ENCODE measurements at regions not wholly inside any gene's neighbourhood (a gene's known extent, or its start where the extent isn't known, plus 50 kb on each side); places are given as distances from the start of the nearest gene placed in this dataset.
A peak's percentile ranks its signal among the peaks of the same experiment; 100 is the strongest.

DNA sequence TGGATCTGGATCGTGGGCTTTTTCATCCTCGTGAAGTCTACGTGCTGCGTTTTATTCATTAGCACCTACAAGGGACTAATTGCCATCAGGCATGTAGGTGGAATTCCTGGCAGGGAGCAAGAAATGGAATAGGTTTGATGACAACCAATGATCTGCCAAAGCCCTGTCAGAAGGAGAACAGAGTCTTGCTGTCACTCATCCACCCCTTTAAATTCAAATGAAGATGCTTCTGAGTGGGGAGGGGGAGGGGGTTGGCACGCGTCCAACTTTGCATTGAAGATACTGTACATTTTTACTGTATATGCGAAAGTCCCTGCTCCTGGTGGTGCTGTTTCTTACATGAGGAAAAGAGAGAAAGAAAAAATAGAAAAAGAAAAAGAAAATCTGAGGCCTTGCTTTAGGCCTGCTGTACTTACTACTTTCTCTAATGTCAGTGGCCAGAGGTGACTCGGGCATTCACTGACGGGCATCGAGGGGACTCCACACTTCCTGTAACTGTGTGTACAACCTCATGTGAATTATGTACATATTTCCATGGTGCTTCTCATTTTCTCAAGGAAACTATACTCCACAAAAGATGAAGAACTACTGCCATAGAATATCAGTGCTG, 569.1 kb downstream of the INHBA start:
- Histone ChIP-seq H3K36me3 (no peaks in the 10 kb centered on the region), H3K27ac (no peak overlapping the region), H3K4me1 (no peaks in the 10 kb centered on the region), H3K27me3 (no peaks in the 10 kb centered on the region), H3K4me3 (no peak overlapping the region), H3K9me3 (no peaks in the 10 kb centered on the region)
- TF ChIP-seq POLR2A (IDR thresholded peaks at IDR 0.05), result no peak
- TF ChIP-seq, protein P1, sequence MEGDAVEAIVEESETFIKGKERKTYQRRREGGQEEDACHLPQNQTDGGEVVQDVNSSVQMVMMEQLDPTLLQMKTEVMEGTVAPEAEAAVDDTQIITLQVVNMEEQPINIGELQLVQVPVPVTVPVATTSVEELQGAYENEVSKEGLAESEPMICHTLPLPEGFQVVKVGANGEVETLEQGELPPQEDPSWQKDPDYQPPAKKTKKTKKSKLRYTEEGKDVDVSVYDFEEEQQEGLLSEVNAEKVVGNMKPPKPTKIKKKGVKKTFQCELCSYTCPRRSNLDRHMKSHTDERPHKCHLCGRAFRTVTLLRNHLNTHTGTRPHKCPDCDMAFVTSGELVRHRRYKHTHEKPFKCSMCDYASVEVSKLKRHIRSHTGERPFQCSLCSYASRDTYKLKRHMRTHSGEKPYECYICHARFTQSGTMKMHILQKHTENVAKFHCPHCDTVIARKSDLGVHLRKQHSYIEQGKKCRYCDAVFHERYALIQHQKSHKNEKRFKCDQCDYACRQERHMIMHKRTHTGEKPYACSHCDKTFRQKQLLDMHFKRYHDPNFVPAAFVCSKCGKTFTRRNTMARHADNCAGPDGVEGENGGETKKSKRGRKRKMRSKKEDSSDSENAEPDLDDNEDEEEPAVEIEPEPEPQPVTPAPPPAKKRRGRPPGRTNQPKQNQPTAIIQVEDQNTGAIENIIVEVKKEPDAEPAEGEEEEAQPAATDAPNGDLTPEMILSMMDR (IDR thresholded peaks at IDR 0.05), result no peak
- DNase-seq, result no peak
- ATAC-seq, result no peak
- WGBS (ENCODE audit: insufficient coverage, low coverage, low lambda C conversion rate, missing lambda C conversion rate), result 62% methylated on average over 9 of the region's 10 CpGs
- intact Hi-C loops (cut with DNase I), result no loop called here

- DNase-seq (no peak), ATAC-seq (no peak)
- Histone ChIP-seq H3K4me3 (no peak overlapping the region), H3K27me3 (no peaks in the 10 kb centered on the region), H3K9me3 (no peaks in the 10 kb centered on the region), H3K36me3 (no peaks in the 10 kb centered on the region), H3K27ac (no peak overlapping the region), H3K4me1 (no peaks in the 10 kb centered on the region)
- WGBS (ENCODE audit: insufficient coverage, low coverage, low lambda C conversion rate, missing lambda C conversion rate), result 63% methylated on average over 6 of the region's 6 CpGs
- intact Hi-C loops (cut with DNase I), result no loop called here
- TF ChIP-seq POLR2A (IDR thresholded peaks at IDR 0.05), result no peak
- TF ChIP-seq, protein P1 (IDR thresholded peaks at IDR 0.05), result no peak
Observed at GRCh38 chr7:41131956-41132355, 570.9 kb downstream of the INHBA start.

DNA sequence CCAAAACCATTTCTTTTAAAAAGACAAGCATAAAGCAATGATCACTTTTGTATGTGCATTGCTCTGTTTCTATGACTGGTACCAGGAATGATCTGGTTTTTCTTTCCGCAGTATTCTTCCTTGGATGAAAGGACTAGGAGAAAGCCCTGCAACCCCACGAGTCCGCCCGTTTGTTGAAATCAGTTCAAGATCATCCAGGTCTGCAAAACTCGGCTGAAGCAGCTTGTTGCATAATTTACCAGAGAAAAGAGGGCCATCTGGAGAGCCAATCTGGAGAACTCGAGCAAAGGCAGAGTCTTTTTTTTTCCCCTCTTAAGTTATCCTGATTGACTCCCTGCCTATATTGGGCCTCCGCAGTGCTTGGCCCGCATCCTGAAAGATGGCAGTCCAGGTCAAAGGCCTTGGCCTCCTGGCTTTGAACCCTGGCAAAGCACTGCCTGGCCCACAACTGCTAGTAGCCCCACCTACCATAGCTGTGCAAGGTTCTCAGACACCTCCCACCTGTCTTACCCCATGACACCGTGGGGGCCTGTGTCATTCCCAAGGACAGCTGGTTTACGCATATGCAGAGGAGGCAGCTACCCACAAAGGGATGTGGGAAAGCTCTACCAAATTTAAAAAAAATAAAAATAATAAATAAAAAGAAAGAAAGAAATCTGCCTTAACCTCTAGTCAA, 572.2 kb downstream of the INHBA start:
- TF ChIP-seq, protein P1 (IDR thresholded peaks at IDR 0.05), result no peak
- no peak for TF ChIP-seq POLR2A (IDR thresholded peaks at IDR 0.05)
- intact Hi-C loops (cut with DNase I), result no loop called here
- no peak overlapping the region for H3K4me3 ChIP-seq
- H3K27me3 ChIP-seq, result no peaks in the 10 kb centered on the region
- H3K27ac ChIP-seq, result no peak overlapping the region
- no peak for DNase-seq
- no peaks in the 10 kb centered on the region for H3K36me3 ChIP-seq
- peak in 1 of 4 donors; percentile 21 for ATAC-seq
- H3K4me1 ChIP-seq, result no peaks in the 10 kb centered on the region
- H3K9me3 ChIP-seq, result no peaks in the 10 kb centered on the region
- WGBS (ENCODE audit: insufficient coverage, low coverage, low lambda C conversion rate, missing lambda C conversion rate), result 60% methylated on average over 9 of the region's 10 CpGs

GRCh38 chr7:41130086-41130485, 572.8 kb downstream of the INHBA start:
- no peak for TF ChIP-seq POLR2A (IDR thresholded peaks at IDR 0.05)
- TF ChIP-seq, protein P1 (IDR thresholded peaks at IDR 0.05), result no peak
- no peak overlapping the region for H3K4me3 ChIP-seq
- H3K27me3 ChIP-seq, result no peaks in the 10 kb centered on the region
- intact Hi-C loops (cut with DNase I), result no loop called here
- H3K9me3 ChIP-seq, result no peaks in the 10 kb centered on the region
- DNase-seq, result no peak
- WGBS (ENCODE audit: insufficient coverage, low coverage, low lambda C conversion rate, missing lambda C conversion rate), result 72% methylated on average over 2 of the region's 5 CpGs
- no peak overlapping the region for H3K27ac ChIP-seq
- no peak for ATAC-seq
- H3K36me3 ChIP-seq, result no peaks in the 10 kb centered on the region
- no peaks in the 10 kb centered on the region for H3K4me1 ChIP-seq

Measured in right lobe of liver (tissue), 6 donors.